ENCODE measurements at regions not wholly inside any gene's neighbourhood (a gene's known extent, or its start where the extent isn't known, plus 50 kb on each side); places are given as distances from the start of the nearest gene placed in this dataset.

DNA sequence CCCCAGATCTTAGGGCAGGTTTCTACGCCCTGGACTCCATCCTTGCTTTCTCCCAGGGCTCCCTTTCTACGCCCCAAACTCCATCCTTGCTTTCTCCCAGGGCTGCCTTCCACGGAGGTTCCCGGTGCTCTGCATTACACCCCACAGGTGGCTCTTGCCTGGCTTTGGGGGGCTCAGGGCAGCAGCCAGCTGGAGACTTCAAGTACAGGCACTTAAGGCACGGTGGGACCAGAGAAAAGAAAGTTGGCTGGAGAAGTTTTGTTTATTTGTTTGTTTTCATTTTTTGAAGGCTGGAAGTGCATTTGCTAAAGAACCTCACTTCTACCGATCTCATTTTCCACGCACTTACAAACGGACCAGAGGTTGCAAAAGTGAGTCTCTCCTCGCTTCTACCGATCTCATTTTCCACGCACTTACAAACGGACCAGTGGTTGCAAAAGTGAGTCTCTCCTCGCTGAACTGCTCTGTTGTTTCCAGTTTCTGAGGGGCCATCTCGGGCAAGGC is 103.8 kb upstream of the MED13L start:
- DNase-seq (ENCODE audit: low read depth in 3 of 3, low spot score in 1 of 3), result no peak

- no peak for DNase-seq (ENCODE audit: low read depth in 3 of 3, low spot score in 1 of 3)
Measured at GRCh38 chr12:116381744-116382685, 104.5 kb upstream of the MED13L start.

DNA sequence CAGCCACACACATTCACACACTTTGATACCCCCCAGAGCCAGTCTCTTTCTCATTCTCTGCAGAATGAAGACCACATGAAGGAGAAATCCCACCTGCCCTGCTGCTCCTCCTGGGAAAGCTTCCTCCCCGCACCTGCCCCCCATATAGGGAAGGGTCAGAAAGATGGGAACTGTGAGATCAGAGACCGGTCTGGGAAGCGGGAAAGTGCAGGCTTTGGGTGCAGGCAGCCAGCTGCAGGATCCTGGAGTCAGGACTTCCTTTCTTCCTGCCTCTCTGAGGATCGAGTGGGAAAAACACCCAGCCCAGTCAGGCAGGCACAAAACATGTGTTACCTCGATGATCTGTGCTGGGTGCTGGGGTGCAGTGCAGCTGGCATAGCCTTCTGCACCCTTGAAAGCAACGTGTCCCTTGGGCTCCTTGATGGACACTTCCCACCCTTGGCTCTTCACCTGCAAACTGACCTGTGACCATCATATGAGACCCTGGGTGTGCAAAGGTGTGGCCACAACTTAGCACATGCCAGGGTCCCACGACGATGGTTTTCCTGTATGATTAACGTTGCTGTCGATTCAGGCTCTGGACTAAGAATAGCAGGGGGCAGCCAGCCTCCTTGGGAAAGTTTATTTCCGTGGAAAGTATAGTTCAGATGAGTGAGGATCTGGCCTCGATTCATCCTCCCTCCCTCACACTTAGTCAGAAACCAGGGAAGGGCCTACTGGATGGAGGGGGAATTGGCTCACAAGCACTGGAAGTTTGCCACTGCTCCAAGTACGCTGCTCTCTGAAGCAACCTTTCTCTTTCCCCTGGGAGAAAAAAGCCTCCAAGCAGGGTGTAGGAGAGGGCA is 105.4 kb upstream of the MED13L start:
- DNase-seq (ENCODE audit: low read depth in 3 of 3, low spot score in 1 of 3), result no peak

DNA sequence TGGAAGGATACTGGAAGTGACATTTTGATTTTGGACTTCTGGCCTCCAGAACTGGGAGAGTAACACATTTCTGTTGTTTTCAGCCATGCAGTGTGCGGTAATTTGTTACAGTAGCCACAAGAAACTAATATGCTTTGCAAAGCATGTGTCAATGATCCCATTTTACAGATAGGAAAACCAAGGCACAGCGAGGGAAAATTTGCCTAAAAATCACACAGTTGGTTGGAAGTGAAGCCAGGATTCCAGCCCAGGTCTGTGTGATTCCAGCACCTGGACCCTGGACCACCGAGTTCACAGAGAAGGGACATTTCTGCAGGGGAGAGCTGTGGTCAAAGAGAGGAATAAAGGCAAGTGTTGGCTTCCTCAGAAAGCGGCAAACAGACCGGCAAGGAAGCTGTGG is 106.7 kb upstream of the MED13L start:
- DNase-seq (ENCODE audit: low read depth in 3 of 3, low spot score in 1 of 3), result no peak

GRCh38 chr12:116384691-116385485 is 107.4 kb upstream of the MED13L start:
- DNase-seq (ENCODE audit: low read depth in 3 of 3, low spot score in 1 of 3), result no peak

GRCh38 chr12:116385486-116386217 is 108.2 kb upstream of the MED13L start:
- DNase-seq (ENCODE audit: low read depth in 3 of 3, low spot score in 1 of 3), result no peak

- no peak for DNase-seq (ENCODE audit: low read depth in 3 of 3, low spot score in 1 of 3)
Measured at GRCh38 chr12:116389326-116389725, 111.8 kb upstream of the MED13L start.

- DNase-seq (ENCODE audit: low read depth in 3 of 3, low spot score in 1 of 3), result no peak
Measured at GRCh38 chr12:116389990-116390389, 112.5 kb upstream of the MED13L start.

- no peak for DNase-seq (ENCODE audit: low read depth in 3 of 3, low spot score in 1 of 3)
Measured at GRCh38 chr12:116390401-116391335, 113.2 kb upstream of the MED13L start.

- DNase-seq (ENCODE audit: low read depth in 3 of 3, low spot score in 1 of 3), result no peak
Measured at GRCh38 chr12:116391501-116391900, 114.0 kb upstream of the MED13L start.

DNA sequence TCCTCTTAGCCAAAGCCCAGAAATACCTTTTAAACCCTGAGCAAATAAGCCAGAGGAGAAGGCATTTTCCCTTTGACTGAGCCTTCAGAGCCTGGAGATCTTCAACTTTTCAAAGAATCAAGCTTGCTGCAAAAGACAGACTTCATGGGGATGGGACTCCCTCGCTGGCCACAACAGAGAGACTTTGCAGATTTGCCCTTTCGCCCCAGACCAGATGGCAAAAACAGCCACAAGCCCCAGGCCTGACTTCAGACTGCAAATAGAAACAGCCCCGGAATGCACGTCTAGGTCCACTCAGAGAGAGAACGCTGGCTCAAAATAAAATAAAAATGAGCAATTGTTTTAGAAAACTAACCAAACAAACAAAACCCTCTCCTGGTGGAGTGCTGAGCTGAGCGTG is 114.6 kb upstream of the MED13L start:
- no peak for DNase-seq (ENCODE audit: low read depth in 3 of 3, low spot score in 1 of 3)

DNA sequence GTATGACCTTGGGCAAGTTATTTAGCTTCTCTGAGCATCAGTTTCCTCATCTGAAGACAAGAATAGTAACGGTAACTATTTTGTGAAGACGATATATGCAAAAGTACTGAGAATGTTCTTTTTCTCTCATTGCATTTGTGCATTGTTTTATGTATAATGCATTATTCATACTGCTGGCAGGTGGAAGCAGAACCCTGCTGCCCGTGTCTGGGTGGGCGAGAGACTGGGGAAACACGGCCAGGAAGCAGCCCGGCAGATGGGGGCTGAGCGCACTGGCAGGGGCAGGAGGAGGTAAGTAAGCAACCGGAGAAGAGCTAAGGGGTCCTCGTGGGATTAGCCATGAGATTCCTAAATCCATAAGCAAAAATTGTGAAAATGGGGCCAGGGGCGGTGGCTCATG is 115.8 kb upstream of the MED13L start:
- DNase-seq (ENCODE audit: low read depth in 3 of 3, low spot score in 1 of 3), result no peak

DNA sequence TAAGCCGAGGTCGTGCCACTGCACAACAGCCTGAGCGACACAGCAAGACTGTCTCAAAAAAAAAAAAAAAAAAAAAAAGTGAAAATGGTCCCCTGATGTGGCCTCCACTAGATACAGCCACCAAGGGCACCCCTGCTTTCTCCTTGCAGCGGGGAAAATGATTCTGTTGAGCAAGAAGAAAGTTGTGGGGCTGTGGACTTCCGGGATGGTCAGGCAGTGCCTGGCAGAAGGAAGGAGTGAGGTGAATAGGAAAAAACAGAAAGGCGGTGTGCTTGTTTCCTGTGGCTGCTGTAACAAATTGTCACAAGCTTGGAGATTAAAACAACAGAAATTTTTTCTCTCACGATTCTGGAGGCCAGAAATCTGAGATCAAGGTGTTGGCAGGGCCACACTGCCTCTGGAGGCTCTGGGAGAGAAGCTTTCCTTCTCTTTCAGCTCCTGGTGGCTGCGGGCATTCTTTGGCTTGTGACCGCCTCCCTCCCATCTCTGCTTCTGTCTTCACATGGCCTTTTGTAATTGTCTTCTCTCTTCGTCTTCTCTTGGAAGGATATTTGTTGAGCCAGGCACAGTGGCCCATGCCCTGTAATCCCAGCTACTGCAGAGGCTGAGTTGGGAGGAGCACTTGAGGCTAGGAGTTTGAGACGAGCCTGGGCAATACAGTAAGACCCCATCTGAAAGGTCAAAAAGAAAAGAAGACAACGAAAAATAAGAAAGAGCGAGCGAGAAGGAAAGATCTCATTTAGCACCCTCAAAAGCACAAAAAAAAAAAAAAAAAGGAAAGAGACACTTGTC is 116.6 kb upstream of the MED13L start:
- no peak for DNase-seq (ENCODE audit: low read depth in 3 of 3, low spot score in 1 of 3)

DNA sequence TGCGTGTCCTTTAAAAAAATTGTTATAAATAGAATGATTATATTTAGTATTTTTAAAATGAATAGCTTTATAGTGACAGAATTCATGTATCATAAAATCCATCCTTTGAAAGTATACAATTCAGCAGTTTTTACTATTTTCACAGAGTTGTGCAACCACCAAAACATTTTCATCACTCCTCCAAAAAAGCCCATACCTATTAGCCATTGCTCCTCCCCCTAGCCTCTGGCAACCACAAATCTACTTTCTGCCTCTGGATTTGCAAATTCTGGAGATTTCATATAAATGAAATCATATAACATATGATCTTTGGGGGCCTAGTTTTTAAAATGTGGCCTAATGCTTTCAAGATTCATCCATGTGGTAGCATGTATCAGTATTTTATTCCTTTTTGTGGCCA is 117.9 kb upstream of the MED13L start:
- DNase-seq (ENCODE audit: low read depth in 3 of 3, low spot score in 1 of 3), result no peak

DNA sequence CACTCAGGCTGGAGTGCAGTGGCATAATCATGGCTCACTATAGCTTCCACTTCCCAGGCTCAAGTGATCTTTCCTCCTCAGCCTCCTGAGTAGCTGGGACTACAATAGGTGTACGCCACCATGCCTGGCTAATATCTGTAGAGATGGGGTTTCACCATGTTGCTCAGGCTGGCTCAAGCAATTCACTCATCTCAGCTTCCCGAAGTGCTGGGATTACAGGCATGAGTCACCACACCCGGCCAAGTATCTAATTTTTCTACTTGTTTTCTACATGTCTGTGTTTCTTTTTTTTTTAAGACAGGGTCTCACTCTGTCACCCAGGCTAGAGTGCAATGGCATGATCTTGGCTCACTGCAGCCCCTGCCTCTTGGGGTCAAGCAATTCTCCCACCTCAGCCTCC is 119.7 kb upstream of the MED13L start:
- no peak for DNase-seq (ENCODE audit: low read depth in 3 of 3, low spot score in 1 of 3)

- DNase-seq (ENCODE audit: low read depth in 3 of 3, low spot score in 1 of 3), result no peak
Measured at GRCh38 chr12:116398193-116398592, 120.7 kb upstream of the MED13L start.

GRCh38 chr12:116399055-116399454 is 121.6 kb upstream of the MED13L start:
- DNase-seq (ENCODE audit: low read depth in 3 of 3, low spot score in 1 of 3), result no peak

- no peak for DNase-seq (ENCODE audit: low read depth in 3 of 3, low spot score in 1 of 3)
Measured at GRCh38 chr12:116400636-116401372, 123.3 kb upstream of the MED13L start.

Data from stimulated activated CD4-positive, alpha-beta T cell treated with anti-CD3 and anti-CD28 coated beads, TNF-alpha, amount 100 ng/mL, for 1 hour (primary cell).